GM12892 (cell line): ENCODE measurements at regions not wholly inside any gene's neighbourhood (a gene's known extent, or its start where the extent isn't known, plus 50 kb on each side); places are given as distances from the start of the nearest gene placed in this dataset.
"Not testable (repeated sequence)": the region's sequence is repeated elsewhere in the genome, so short reads cannot be mapped to it uniquely, and the experiment has no call there.

Experiments
- DNase-seq: peaks from one replicate; pipeline ENCODE4 v3.0.0; 2011; ENCODE audit not compliant: insufficient read length
- FAIRE-seq: peaks from 2 replicates; lab custom pipeline; 2011; peaks lifted over from hg19 to GRCh38; lab: Jason Lieb, UNC
- POLR2A ChIP-seq: IDR thresholded peaks from 2 replicates; pipeline ENCODE4 v1.6.1; 2011; ENCODE audit warnings: low read depth, low read length, control low read depth
- POLR2AphosphoS5 ChIP-seq: IDR thresholded peaks from 2 replicates; pipeline ENCODE4 v1.6.1; 2011; ENCODE audit warnings: low read depth, low read length, control low read depth
- TAF1 ChIP-seq: IDR thresholded peaks from 2 replicates; pipeline ENCODE4 v1.6.1; 2011; ENCODE audit warnings: low read depth, mild to moderate bottlenecking, control low read depth, low read length, borderline replicate concordance

DNA sequence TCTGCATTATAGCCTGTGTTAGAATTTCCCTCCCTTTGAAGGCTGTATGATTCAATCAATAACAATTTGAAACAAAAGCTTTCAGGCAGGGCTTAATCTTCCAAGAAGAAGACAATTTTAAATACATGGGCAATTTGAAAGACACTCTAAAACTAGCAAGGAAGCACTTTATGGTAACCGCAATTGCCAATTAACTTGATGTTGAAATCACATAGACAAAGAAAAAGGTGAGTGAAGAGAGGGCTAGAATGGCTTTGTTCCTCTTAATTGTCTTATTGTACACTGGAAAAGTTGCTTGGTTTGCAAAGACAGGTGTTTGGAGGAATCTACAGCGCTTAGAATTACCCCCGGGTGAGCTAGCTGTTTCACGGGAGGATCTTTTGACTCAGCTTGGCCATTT is 74.4 kb upstream of the PRKX start:
- DNase-seq, result no peak
- TF ChIP-seq POLR2AphosphoS5, result no peak
- no peak for TF ChIP-seq POLR2A
- TF ChIP-seq TAF1, result no peak
- no peak for FAIRE-seq

DNA sequence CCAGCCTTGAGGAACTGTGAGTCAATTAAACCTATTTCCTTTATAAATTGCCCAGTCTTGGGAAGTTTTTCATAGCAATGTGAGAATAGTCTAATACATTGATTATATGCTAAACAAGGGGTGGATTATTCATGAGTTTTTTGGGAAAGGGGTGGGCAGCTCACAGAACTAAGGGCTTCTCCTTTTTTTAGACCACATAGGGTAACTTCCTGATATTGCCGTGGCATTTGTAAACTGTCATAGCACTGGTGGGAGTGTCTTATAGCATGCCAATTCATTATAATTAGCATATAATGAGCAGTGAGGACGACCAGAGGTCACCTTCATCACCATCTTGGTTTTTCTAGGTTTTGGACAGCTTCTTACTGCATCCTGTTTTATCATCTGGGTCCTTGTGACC is 72.4 kb upstream of the PRKX start:
- FAIRE-seq, DNase-seq: not testable (repeated sequence)

DNA sequence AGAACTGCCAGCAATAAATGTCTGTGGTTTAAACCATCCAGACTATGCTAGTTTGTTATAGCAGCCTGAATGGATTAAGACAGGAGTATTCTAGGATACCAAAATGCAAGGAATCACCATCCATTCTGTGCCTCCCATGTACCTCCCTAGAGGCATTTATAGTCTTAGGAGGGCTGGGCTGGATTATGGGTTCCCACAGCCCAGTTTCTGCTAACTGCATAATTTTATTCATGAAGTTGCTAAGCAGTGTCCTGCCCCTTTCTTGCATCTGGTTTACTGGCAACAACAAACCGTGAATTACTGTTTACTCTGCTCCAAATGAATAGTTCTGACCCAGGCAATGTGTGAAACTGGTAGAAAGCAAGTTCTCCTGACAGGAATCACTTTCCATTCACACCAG is 67.1 kb upstream of the PRKX start:
- DNase-seq (no peak), FAIRE-seq (no peak)
- TF ChIP-seq POLR2AphosphoS5 (no peak), TAF1 (no peak), POLR2A (no peak)

DNA sequence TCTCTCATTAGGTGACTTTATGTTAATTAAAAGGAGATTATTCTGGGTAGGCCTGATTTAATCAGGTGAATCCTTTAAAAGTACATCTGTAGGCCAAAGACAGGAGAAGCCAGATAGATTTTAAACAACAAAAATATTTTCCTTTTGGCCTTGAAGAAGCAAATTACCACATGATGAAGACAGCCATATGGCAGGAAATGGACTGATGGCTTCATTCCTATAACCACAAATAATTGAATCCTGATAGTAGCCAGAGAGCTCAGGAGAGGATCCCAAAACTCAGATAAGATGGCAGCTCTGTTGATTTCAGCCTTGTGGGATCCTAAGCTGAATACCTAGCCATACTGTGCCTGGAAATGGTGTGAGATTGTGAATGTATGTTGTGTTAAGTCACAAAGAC is 66.1 kb upstream of the PRKX start:
- TF ChIP-seq POLR2AphosphoS5 (no peak), TAF1 (no peak), POLR2A (no peak)
- FAIRE-seq, result peak; percentile 78
- DNase-seq, result no peak

DNA sequence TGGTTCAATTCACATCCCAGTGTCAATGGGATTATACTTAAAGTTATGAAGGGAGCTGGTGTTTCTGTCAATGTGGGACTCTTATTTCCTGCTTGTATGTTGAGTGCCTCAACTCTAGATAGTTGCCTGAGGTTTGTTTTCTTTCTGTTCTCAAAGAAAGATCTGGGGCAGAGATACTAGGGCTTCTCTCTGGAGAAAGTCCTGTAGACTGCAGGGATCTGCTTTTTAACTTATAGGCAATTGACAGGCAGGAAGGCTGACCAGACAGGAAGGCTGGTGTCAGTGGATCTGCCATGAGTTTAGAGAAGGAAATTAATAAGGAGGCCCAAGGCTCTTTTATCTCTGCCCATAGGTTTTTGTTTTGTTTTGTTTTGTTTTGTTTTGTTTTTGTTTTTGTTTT is 64.0 kb upstream of the PRKX start:
- TF ChIP-seq POLR2A (no peak), POLR2AphosphoS5 (no peak), TAF1 (no peak)
- DNase-seq, result no peak
- FAIRE-seq, result no peak

DNA sequence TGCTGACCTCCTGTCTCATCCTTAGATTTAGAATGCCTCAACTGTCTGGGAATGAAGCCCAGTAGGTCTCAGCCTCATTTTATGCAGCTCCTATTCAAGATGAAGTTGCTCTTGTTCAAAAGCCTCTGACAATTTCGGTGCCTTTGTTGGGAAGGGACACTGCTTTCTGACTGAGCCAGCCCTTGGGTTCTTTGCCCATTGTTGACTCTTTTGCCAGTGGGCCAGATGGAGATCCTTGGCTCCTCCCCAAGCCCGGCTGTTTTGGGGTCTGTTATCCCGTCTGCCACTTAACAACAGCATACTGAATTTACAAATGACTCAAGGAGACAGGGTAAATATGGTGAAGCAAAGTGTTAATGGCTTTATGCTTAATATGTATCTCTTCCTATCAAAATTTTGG is 58.3 kb upstream of the PRKX start:
- no peak for TF ChIP-seq TAF1
- TF ChIP-seq POLR2AphosphoS5, result no peak
- no peak for TF ChIP-seq POLR2A
- FAIRE-seq (no peak), DNase-seq (no peak)

DNA sequence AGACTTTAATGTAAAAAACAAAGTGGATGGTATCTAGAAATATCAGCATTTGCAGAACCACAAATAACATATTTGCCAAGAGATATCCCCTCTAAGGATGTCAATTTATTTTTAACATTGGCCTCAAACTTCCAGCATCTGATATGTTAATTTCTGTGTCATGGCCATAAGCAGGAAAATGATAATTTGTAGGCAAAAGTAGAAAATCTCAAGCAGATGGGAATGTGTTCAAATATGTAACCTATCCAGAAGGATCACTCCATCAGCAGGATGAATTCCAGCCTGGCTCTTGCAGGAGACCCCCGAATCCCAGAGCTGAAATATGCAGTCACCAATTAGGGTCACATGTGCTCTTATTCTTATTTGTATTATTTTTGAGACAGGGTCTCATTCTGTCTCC is 55.4 kb upstream of the PRKX start:
- FAIRE-seq (no peak), DNase-seq (no peak)
- TF ChIP-seq TAF1, result no peak
- no peak for TF ChIP-seq POLR2AphosphoS5
- no peak for TF ChIP-seq POLR2A
